GM23338 (cell line): ENCODE measurements at regions not wholly inside any gene's neighbourhood (a gene's known extent, or its start where the extent isn't known, plus 50 kb on each side); places are given as distances from the start of the nearest gene placed in this dataset.

ENCODE experiments used
- ATAC-seq: fragments of 200-7000 bp; cut with Tn5 transposase; 3 replicates; pipeline ENCODE4 v1.9.1; 2020
- DNase-seq: peaks from one replicate; pipeline ENCODE4 v3.0.0-alpha.2; 2015; ENCODE audit warnings: low spot score
- H2AFZ ChIP-seq: fragments of 200-600 bp; sonication (generic); 2 replicates; pipeline ENCODE4 v1.8.0; 2016; ENCODE audit warnings: antibody characterized with exemption, mild to moderate bottlenecking, moderate library complexity
- H3F3A ChIP-seq: fragments of 200-600 bp; sonication (generic); replicated peaks from 2 replicates; pipeline ENCODE4 v1.8.0; 2017; ENCODE audit warnings: antibody characterized with exemption, mixed run types, low read depth
- H3K27ac ChIP-seq: fragments of 200-600 bp; sonication (generic); 2 replicates; pipeline ENCODE4 v1.6.1; 2016; ENCODE audit warnings: low read depth
- H3K27me3 ChIP-seq: fragments of 200-600 bp; sonication (generic); 2 replicates; pipeline ENCODE4 v1.8.0; 2016; ENCODE audit warnings: mild to moderate bottlenecking, mixed run types, moderate library complexity; ENCODE audit not compliant: insufficient read depth
- H3K36me3 ChIP-seq: fragments of 200-600 bp; sonication (generic); 2 replicates; pipeline ENCODE4 v1.8.0; 2016; ENCODE audit warnings: mild to moderate bottlenecking; ENCODE audit not compliant: insufficient read depth
- H3K4me1 ChIP-seq: fragments of 200-600 bp; sonication (generic); 2 replicates; pipeline ENCODE4 v1.8.0; 2016; ENCODE audit warnings: mild to moderate bottlenecking, moderate library complexity; ENCODE audit not compliant: insufficient read depth
- H3K4me2 ChIP-seq: fragments of 200-600 bp; sonication (generic); 2 replicates; pipeline ENCODE4 v1.7.1; 2017; ENCODE audit warnings: mixed run types
- H3K4me3 ChIP-seq: fragments of 200-600 bp; sonication (generic); 2 replicates; pipeline ENCODE4 v1.6.1; 2016; ENCODE audit warnings: mixed run types
- H3K79me2 ChIP-seq: fragments of 200-600 bp; sonication (generic); replicated peaks from 2 replicates; pipeline ENCODE4 v1.8.0; 2017; ENCODE audit warnings: mild to moderate bottlenecking; ENCODE audit not compliant: insufficient read depth
- H3K9me2 ChIP-seq: fragments of 200-600 bp; sonication (generic); 2 replicates; pipeline ENCODE4 v1.8.0; 2017; ENCODE audit not compliant: insufficient read depth
- H4K20me1 ChIP-seq: fragments of 200-600 bp; sonication (generic); replicated peaks from 2 replicates; pipeline ENCODE4 v1.8.0; 2017; ENCODE audit warnings: mild to moderate bottlenecking; ENCODE audit not compliant: insufficient read depth
- H3K27ac Mint-ChIP-seq: 2 replicates; pipeline ENCODE4 v1.8.0; 2020; ENCODE audit warnings: inconsistent platforms, mild to moderate bottlenecking, moderate library complexity, mixed read lengths
- H3K27me3 Mint-ChIP-seq: 3 replicates; pipeline ENCODE4 v1.8.0; 2022; ENCODE audit warnings: low read depth, mild to moderate bottlenecking, moderate library complexity, mixed read lengths, inconsistent platforms; ENCODE audit not compliant: insufficient read depth, poor library complexity
- H3K36me3 Mint-ChIP-seq: 3 replicates; pipeline ENCODE4 v1.8.0; 2021; ENCODE audit warnings: low read depth, mild to moderate bottlenecking, inconsistent platforms, moderate library complexity, mixed read lengths
- H3K4me1 Mint-ChIP-seq: 3 replicates; pipeline ENCODE4 v1.8.0; 2020; ENCODE audit warnings: mild to moderate bottlenecking, inconsistent platforms, mixed read lengths
- H3K4me3 Mint-ChIP-seq: 3 replicates; pipeline ENCODE4 v1.8.0; 2021; ENCODE audit warnings: moderate library complexity, mild to moderate bottlenecking, inconsistent platforms, mixed read lengths
- H3K9me3 Mint-ChIP-seq: 3 replicates; pipeline ENCODE4 v1.8.0; 2020; ENCODE audit warnings: moderate library complexity, mild to moderate bottlenecking, inconsistent platforms, mixed read lengths
- CTCF ChIP-seq, 2 experiments: fragments of 200-600 bp in 1 of 2; sonication (generic) in 1 of 2; conservative IDR thresholded peaks; 2 replicates each; pipeline versions ENCODE4 v1.5.1 to v1.6.1; 2016 to 2017; ENCODE audit warnings: antibody characterized with exemption in 2 of 2, low read depth in 2 of 2, mild to moderate bottlenecking in 2 of 2, moderate library complexity in 1 of 2
- ETS1 ChIP-seq: IDR thresholded peaks from 2 replicates; pipeline ENCODE4 v1.6.1; 2016; ENCODE audit warnings: antibody characterized with exemption
- NANOG ChIP-seq: IDR thresholded peaks from 2 replicates; pipeline ENCODE4 v1.6.1; 2016; ENCODE audit warnings: antibody characterized with exemption, borderline replicate concordance
- REST ChIP-seq: IDR thresholded peaks from one replicate; pipeline ENCODE4 v1.6.1; 2018; ENCODE audit warnings: antibody characterized with exemption; ENCODE audit not compliant: unreplicated experiment
- STAT1 ChIP-seq: IDR thresholded peaks from one replicate; pipeline ENCODE4 v1.6.1; 2016; ENCODE audit warnings: antibody characterized with exemption; ENCODE audit not compliant: unreplicated experiment
- ZNF331 ChIP-seq: fragments of 250-450 bp; sonication (Bioruptor Pico); IDR thresholded peaks from 2 replicates; pipeline ENCODE4 v1.5.0; 2020; ENCODE audit warnings: low read depth, mild to moderate bottlenecking, moderate library complexity

- Histone ChIP-seq H3K4me1 (no peaks in the 10 kb centered on the region; the same call in 1 of the 2 replicates), H3K4me3 (no peak overlapping the region), H4K20me1 (no peaks in the 10 kb centered on the region), H3K27me3 (no peaks in the 10 kb centered on the region), H3F3A (no peaks in the 10 kb centered on the region), H3K4me2 (no peak overlapping the region), H3K27ac (no peak overlapping the region), H3K79me2 (no peaks in the 10 kb centered on the region), H3K36me3 (no peaks in the 10 kb centered on the region), H2AFZ (no peak overlapping the region), H3K9me2 (peaks cover 3% of the 10 kb centered on the region; the same call in 1 of the 2 replicates)
- no peak overlapping the region for H3K4me3 Mint-ChIP-seq
- H3K9me3 Mint-ChIP-seq, result no peaks in the 10 kb centered on the region
- ATAC-seq (no peak), DNase-seq (no peak)
- no peaks in the 10 kb centered on the region for H3K27me3 Mint-ChIP-seq
- no peaks in the 10 kb centered on the region for H3K36me3 Mint-ChIP-seq
- H3K27ac Mint-ChIP-seq, result no peak overlapping the region
- TF ChIP-seq NANOG, result no peak
- no peak for TF ChIP-seq ETS1
- no peak for TF ChIP-seq CTCF (conservative IDR thresholded peaks at IDR 0.05; ENCODE audit: low read depth in 2 of 2)
- no peak for TF ChIP-seq STAT1
- H3K4me1 Mint-ChIP-seq, result peaks cover 3% of the 10 kb centered on the region; the same call in 2 of the 3 replicates
Measured at GRCh38 chr1:163844459-163844858, 522.7 kb downstream of the NUF2 start.

- no peak overlapping the region for H3K4me3 ChIP-seq
- no peaks in the 10 kb centered on the region; the same call in 1 of the 2 replicates for H3K4me1 ChIP-seq
- Mint-ChIP-seq H3K27me3 (peaks cover 2% of the 10 kb centered on the region), H3K27ac (no peak overlapping the region), H3K4me3 (no peak overlapping the region), H3K4me1 (peaks cover 3% of the 10 kb centered on the region; the same call in 2 of the 3 replicates), H3K9me3 (no peaks in the 10 kb centered on the region), H3K36me3 (no peaks in the 10 kb centered on the region; the same call in 2 of the 3 replicates)
- H3F3A ChIP-seq, result no peaks in the 10 kb centered on the region
- no peaks in the 10 kb centered on the region for H3K79me2 ChIP-seq
- H2AFZ ChIP-seq, result peak overlapping the region; percentile 78; the same call in 1 of the 2 replicates
- no peaks in the 10 kb centered on the region for H3K27me3 ChIP-seq
- no peak for ATAC-seq
- no peaks in the 10 kb centered on the region for H4K20me1 ChIP-seq
- no peak for DNase-seq
- H3K4me2 ChIP-seq, result no peak overlapping the region
- H3K27ac ChIP-seq, result no peak overlapping the region
- H3K36me3 ChIP-seq, result no peaks in the 10 kb centered on the region
- peaks cover 3% of the 10 kb centered on the region; the same call in 1 of the 2 replicates for H3K9me2 ChIP-seq
- no peak for TF ChIP-seq REST
- no peak for TF ChIP-seq CTCF (conservative IDR thresholded peaks at IDR 0.05; ENCODE audit: low read depth in 2 of 2)
- no peak for TF ChIP-seq NANOG
- no peak for TF ChIP-seq ZNF331 (CRISPR knock-in tag)
Measured at GRCh38 chr1:163845279-163845678, 523.5 kb downstream of the NUF2 start.
